Neural cell (in vitro differentiated cells): ENCODE measurements at regions not wholly inside any gene's neighbourhood (a gene's known extent, or its start where the extent isn't known, plus 50 kb on each side); places are given as distances from the start of the nearest gene placed in this dataset.
"Not testable (repeated sequence)": the region's sequence is repeated elsewhere in the genome, so short reads cannot be mapped to it uniquely, and the experiment has no call there.

Experiments
- H2AFZ ChIP-seq: fragments of 200-600, 300-800 bp; sonication (generic), shearing (Covaris generic); 2 replicates; pipeline ENCODE4 v1.6.0; 2014; ENCODE audit warnings: low read depth, mild to moderate bottlenecking, antibody characterized with exemption, low read length, moderate library complexity
- H3F3A ChIP-seq: fragments of 200-600 bp; shearing (Covaris generic); 2 replicates; pipeline ENCODE4 v1.6.1; 2016; ENCODE audit warnings: mild to moderate bottlenecking, moderate library complexity, mixed read lengths, antibody characterized with exemption, low read length; ENCODE audit not compliant: insufficient read depth, poor library complexity, severe bottlenecking
- H3K27ac ChIP-seq: fragments of 200-600, 300-800 bp; sonication (generic), shearing (Covaris generic); 2 replicates; pipeline ENCODE4 v1.5.1; 2014; ENCODE audit warnings: mild to moderate bottlenecking, low read length, moderate library complexity
- H3K27me3 ChIP-seq: fragments of 300-800, 200-600 bp; sonication (generic), shearing (Covaris generic); 2 replicates; pipeline ENCODE4 v1.6.0; 2014; ENCODE audit warnings: mild to moderate bottlenecking, low read depth, low read length, moderate library complexity; ENCODE audit not compliant: insufficient read depth
- H3K36me3 ChIP-seq: fragments of 300-800, 200-600 bp; sonication (generic), shearing (Covaris generic); 2 replicates; pipeline ENCODE4 v1.5.1; 2014; ENCODE audit warnings: mild to moderate bottlenecking, antibody characterized with exemption, low read length, moderate library complexity; ENCODE audit not compliant: insufficient read depth
- H3K4me2 ChIP-seq: fragments of 300-800, 200-600 bp; sonication (generic), shearing (Covaris generic); 2 replicates; pipeline ENCODE4 v1.6.0; 2014; ENCODE audit warnings: mild to moderate bottlenecking, low read length
- H3K4me3 ChIP-seq: fragments of 300-800, 200-600 bp; sonication (generic), shearing (Covaris generic); 2 replicates; pipeline ENCODE4 v1.5.1; 2014; ENCODE audit warnings: mild to moderate bottlenecking, low read length, moderate library complexity
- H3K79me2 ChIP-seq: fragments of 200-600 bp; shearing (Covaris generic); replicated peaks from 2 replicates; pipeline ENCODE4 v1.6.0; 2014; ENCODE audit warnings: mild to moderate bottlenecking, low read length, moderate library complexity; ENCODE audit not compliant: insufficient read depth
- H3K9ac ChIP-seq: fragments of 300-800, 200-600 bp; sonication (generic), shearing (Covaris generic); 2 replicates; pipeline ENCODE4 v1.6.1; 2016; ENCODE audit warnings: mild to moderate bottlenecking, low read length, mixed read lengths
- H3K9me2 ChIP-seq: fragments of 200-600 bp; shearing (Covaris generic); 2 replicates; pipeline ENCODE4 v1.6.1; 2016; ENCODE audit warnings: mild to moderate bottlenecking, low read length, mixed read lengths; ENCODE audit not compliant: insufficient read depth
- H3K9me3 ChIP-seq: fragments of 200-600, 300-800 bp; sonication (generic), shearing (Covaris generic); 2 replicates; pipeline ENCODE4 v1.6.1; 2016; ENCODE audit warnings: mild to moderate bottlenecking, mixed run types, low read length, moderate library complexity, mixed read lengths
- H4K20me1 ChIP-seq: fragments of 200-600 bp; shearing (Covaris generic); 2 replicates; pipeline ENCODE4 v1.6.1; 2016; ENCODE audit warnings: mild to moderate bottlenecking, mixed run types; ENCODE audit not compliant: insufficient read depth
- CTCF ChIP-seq: fragments of 450-650 bp; IDR thresholded peaks from 2 replicates; pipeline ENCODE4 v1.5.1; 2014; ENCODE audit warnings: antibody characterized with exemption, mild to moderate bottlenecking, moderate library complexity; ENCODE audit not compliant: poor library complexity, severe bottlenecking
- EP300 ChIP-seq: fragments of 450-650 bp; conservative IDR thresholded peaks from 2 replicates; pipeline ENCODE4 v1.6.1; 2014; ENCODE audit warnings: antibody characterized with exemption, mild to moderate bottlenecking, moderate library complexity; ENCODE audit not compliant: poor library complexity, severe bottlenecking
- EZH2 ChIP-seq: fragments of 200-600, 300-800 bp; shearing (Covaris generic), sonication (generic); IDR thresholded peaks from 2 replicates; pipeline ENCODE4 v1.6.1; 2014; ENCODE audit warnings: antibody characterized with exemption, low read length, borderline replicate concordance, mild to moderate bottlenecking; ENCODE audit not compliant: insufficient read depth, poor library complexity, severe bottlenecking
- POLR2AphosphoS5 ChIP-seq: IDR thresholded peaks from 2 replicates; pipeline ENCODE4 v1.6.1; 2012
- RAD21 ChIP-seq: fragments of 450-650 bp; conservative IDR thresholded peaks from 2 replicates; pipeline ENCODE4 v1.6.1; 2014; ENCODE audit warnings: antibody characterized with exemption, mild to moderate bottlenecking, moderate library complexity
- REST ChIP-seq: IDR thresholded peaks from 2 replicates; pipeline ENCODE4 v1.6.1; 2012; ENCODE audit warnings: borderline replicate concordance
- SMC3 ChIP-seq: fragments of 450-650 bp; conservative IDR thresholded peaks from 2 replicates; pipeline ENCODE4 v1.6.1; 2014; ENCODE audit warnings: antibody characterized with exemption, mild to moderate bottlenecking, moderate library complexity; ENCODE audit not compliant: poor library complexity
- TAF1 ChIP-seq: IDR thresholded peaks from 2 replicates; pipeline ENCODE4 v1.6.1; 2012; ENCODE audit warnings: low read depth

GRCh38 chr5:112584781-112585180 is 152.9 kb upstream of the APC start:
- no peak overlapping the region for H3K4me3 ChIP-seq
- no peak overlapping the region for H3K27ac ChIP-seq
- no peaks in the 10 kb centered on the region for H4K20me1 ChIP-seq
- no peaks in the 10 kb centered on the region for H3K79me2 ChIP-seq
- H3K36me3 ChIP-seq: no peaks in the 10 kb centered on the region
- H3F3A ChIP-seq: no peaks in the 10 kb centered on the region
- no peaks in the 10 kb centered on the region for H3K9me2 ChIP-seq
- H3K4me2 ChIP-seq: no peak overlapping the region
- H3K9ac ChIP-seq: no peak overlapping the region
- H2AFZ ChIP-seq: no peak overlapping the region
- TF ChIP-seq TAF1 (no peak), EZH2 (no peak)
- no peaks in the 10 kb centered on the region for H3K9me3 ChIP-seq
- H3K27me3 ChIP-seq: no peaks in the 10 kb centered on the region

- Histone ChIP-seq H3K9me2 (no peaks in the 10 kb centered on the region), H3K9ac (no peak overlapping the region), H3K4me3 (no peak overlapping the region), H4K20me1 (no peaks in the 10 kb centered on the region), H3K36me3 (no peaks in the 10 kb centered on the region), H3K27me3 (no peaks in the 10 kb centered on the region), H3K27ac (no peak overlapping the region), H2AFZ (no peak overlapping the region), H3K79me2 (no peaks in the 10 kb centered on the region), H3K9me3 (no peaks in the 10 kb centered on the region), H3F3A (no peaks in the 10 kb centered on the region), H3K4me2 (no peak overlapping the region)
- no peak for TF ChIP-seq EZH2
- TF ChIP-seq EP300: no peak
- TF ChIP-seq POLR2AphosphoS5: no peak
- no peak for TF ChIP-seq SMC3
- TF ChIP-seq CTCF: no peak
- no peak for TF ChIP-seq RAD21
- no peak for TF ChIP-seq TAF1
- no peak for TF ChIP-seq REST
Observed at GRCh38 chr5:112586596-112587062, 151.1 kb upstream of the APC start.

GRCh38 chr5:112590858-112591257 is 146.8 kb upstream of the APC start:
- not testable (repeated sequence) for H4K20me1 ChIP-seq, H3K27ac ChIP-seq, H3F3A ChIP-seq, H3K9me3 ChIP-seq, H3K4me2 ChIP-seq, H3K9me2 ChIP-seq, H3K27me3 ChIP-seq, H3K9ac ChIP-seq, H3K36me3 ChIP-seq, H3K79me2 ChIP-seq, H2AFZ ChIP-seq, H3K4me3 ChIP-seq
